ENCODE measurements at regions not wholly inside any gene's neighbourhood (a gene's known extent, or its start where the extent isn't known, plus 50 kb on each side); places are given as distances from the start of the nearest gene placed in this dataset.
"Not testable (repeated sequence)": the region's sequence is repeated elsewhere in the genome, so short reads cannot be mapped to it uniquely, and the experiment has no call there.

DNA sequence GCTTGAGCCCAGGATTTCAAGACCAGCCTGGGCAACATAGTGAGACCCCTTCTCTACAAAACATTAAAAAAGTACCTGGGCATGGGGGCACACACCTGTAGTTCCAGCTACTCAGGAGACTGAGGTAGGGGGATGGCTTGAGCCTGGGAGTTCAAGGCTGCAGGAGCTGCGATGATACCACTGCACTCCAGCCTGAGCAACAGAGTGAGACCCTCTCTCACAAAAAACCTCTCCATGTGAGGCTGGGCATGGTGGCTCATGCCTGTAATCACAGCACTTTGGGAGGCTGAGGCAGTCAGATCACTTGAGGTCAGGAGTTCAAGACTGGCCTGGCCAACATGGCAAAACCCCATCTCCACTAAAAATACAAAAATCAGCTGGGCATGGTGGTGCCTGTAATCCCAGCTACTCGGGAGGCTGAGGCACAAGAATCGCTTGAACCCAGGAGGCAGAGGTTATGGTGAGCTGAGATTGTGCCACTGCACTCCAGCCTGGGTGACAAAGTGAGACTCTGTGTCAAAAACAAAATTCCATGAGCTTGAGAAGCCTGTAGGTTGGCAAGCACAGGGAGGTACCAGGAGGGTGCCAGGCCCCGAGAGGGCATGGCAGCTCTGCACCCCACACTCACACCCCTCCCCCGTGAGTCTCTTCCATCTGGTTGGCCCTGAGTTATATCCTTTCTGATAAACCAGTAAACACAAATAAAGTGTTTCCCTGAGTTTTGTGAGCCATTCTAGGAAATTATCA, 88.8 kb downstream of the KCNJ18 start:
- BruUV-seq (replicated peaks); H4K5ac ChIP-seq (ENCODE audit: low read depth, low read length); H3K9ac ChIP-seq (ENCODE audit: low read depth, low read length); H2AK5ac ChIP-seq (ENCODE audit: low read depth, low read length); H2BK5ac ChIP-seq (ENCODE audit: low read depth, low read length, poor library complexity, severe bottlenecking); H4K20me1 ChIP-seq (ENCODE audit: insufficient read depth, low read length); H4K91ac ChIP-seq (ENCODE audit: insufficient read depth, low read depth, low read length); POLR2A ChIA-PET (ENCODE audit: unreplicated experiment); H3K4me1 ChIP-seq (ENCODE audit: control insufficient read depth, insufficient read depth, low read length); DNase-seq; H2AK9ac ChIP-seq (replicated peaks; ENCODE audit: low read depth, low read length, poor library complexity); H3K4me2 ChIP-seq (ENCODE audit: low read depth, low read length); H3K18ac ChIP-seq (ENCODE audit: low read depth, low read length); H2BK15ac ChIP-seq (ENCODE audit: low read depth, low read length); H3K23ac ChIP-seq (ENCODE audit: low read depth, low read length); H3K9me3 ChIP-seq (ENCODE audit: control insufficient read depth, insufficient read depth, low read length); H4K8ac ChIP-seq (ENCODE audit: low read depth in 2 of 2, low read length in 2 of 2); ATAC-seq (ENCODE audit: low read depth); H3K27me3 ChIP-seq (ENCODE audit: control insufficient read depth, insufficient read depth, low read length); H3K36me3 ChIP-seq (ENCODE audit: control insufficient read depth, insufficient read depth, low read length); H3K9me1 ChIP-seq (ENCODE audit: insufficient read depth, low read length); dilution Hi-C loops (cut with HindIII; ENCODE audit: low sequenced_read_pairs, unreplicated experiment); H2AFZ ChIP-seq (replicated peaks; ENCODE audit: low read length, poor library complexity); H3K56ac ChIP-seq (ENCODE audit: extremely low read depth, insufficient read depth, low read length); H3K79me1 ChIP-seq (ENCODE audit: low read depth in 1 of 2, low read length in 2 of 2); intact Hi-C loops (cut with micrococcal nuclease); H2BK120ac ChIP-seq (ENCODE audit: low read depth, low read length); H2BK20ac ChIP-seq (ENCODE audit: low read depth, low read length); CTCF ChIA-PET; H3K14ac ChIP-seq (replicated peaks; ENCODE audit: low read depth, low read length); H3K4ac ChIP-seq (ENCODE audit: low read depth, low read length); H3K27ac ChIP-seq (ENCODE audit: insufficient read depth, low read length); H3K4me3 ChIP-seq (ENCODE audit: insufficient read depth, low read depth, low read length): not testable (repeated sequence)
- in situ Hi-C loops (cut with MboI; ENCODE audit: low sequenced_read_pairs): loop anchor here (25.0 kb wide), 1 partner anchor 469 kb away; no protein-coding TSS in a partner anchor
- WGBS, 2 experiments (ENCODE audit: extremely low coverage in 2 of 2, insufficient read length in 1 of 2): 15% methylated on average over 2 of the region's 5 CpGs; no CpG with 5 or more reads in 1 of the 2 experiments

DNA sequence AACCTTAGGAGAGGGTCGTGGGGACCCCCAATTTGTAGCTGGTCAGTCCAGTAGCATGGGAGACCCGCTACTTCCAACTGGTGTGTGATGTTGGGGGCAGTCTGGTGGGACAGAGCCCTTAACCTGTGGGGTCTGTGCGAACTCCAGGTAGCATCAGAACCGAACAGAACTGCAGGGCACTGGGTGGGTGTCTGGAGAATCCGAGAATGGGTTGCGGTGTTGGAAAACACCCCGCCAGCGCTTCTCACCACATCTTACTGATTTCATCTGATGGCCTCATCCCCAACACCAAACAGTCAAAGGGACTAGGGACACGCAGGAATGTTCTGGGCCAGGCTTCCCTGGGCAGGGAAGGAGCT, 89.3 kb downstream of the KCNJ18 start:
- H4K91ac ChIP-seq (ENCODE audit: insufficient read depth, low read depth, low read length); H3K4me1 ChIP-seq (ENCODE audit: control insufficient read depth, insufficient read depth, low read length); H3K23ac ChIP-seq (ENCODE audit: low read depth, low read length); H3K56ac ChIP-seq (ENCODE audit: extremely low read depth, insufficient read depth, low read length); H3K4me2 ChIP-seq (ENCODE audit: low read depth, low read length); DNase-seq; H3K18ac ChIP-seq (ENCODE audit: low read depth, low read length); H2AFZ ChIP-seq (replicated peaks; ENCODE audit: low read length, poor library complexity); H4K20me1 ChIP-seq (ENCODE audit: insufficient read depth, low read length); H4K5ac ChIP-seq (ENCODE audit: low read depth, low read length); ATAC-seq (ENCODE audit: low read depth); H3K79me1 ChIP-seq (ENCODE audit: low read depth in 1 of 2, low read length in 2 of 2); H4K8ac ChIP-seq (ENCODE audit: low read depth in 2 of 2, low read length in 2 of 2); H3K36me3 ChIP-seq (ENCODE audit: control insufficient read depth, insufficient read depth, low read length); POLR2A ChIA-PET (ENCODE audit: unreplicated experiment); H3K27ac ChIP-seq (ENCODE audit: insufficient read depth, low read length); H2BK5ac ChIP-seq (ENCODE audit: low read depth, low read length, poor library complexity, severe bottlenecking); intact Hi-C loops (cut with micrococcal nuclease); BruUV-seq (replicated peaks); H3K27me3 ChIP-seq (ENCODE audit: control insufficient read depth, insufficient read depth, low read length); H3K9me1 ChIP-seq (ENCODE audit: insufficient read depth, low read length); H2AK9ac ChIP-seq (replicated peaks; ENCODE audit: low read depth, low read length, poor library complexity); H2AK5ac ChIP-seq (ENCODE audit: low read depth, low read length); H3K4me3 ChIP-seq (ENCODE audit: insufficient read depth, low read depth, low read length); H2BK15ac ChIP-seq (ENCODE audit: low read depth, low read length); H3K4ac ChIP-seq (ENCODE audit: low read depth, low read length); dilution Hi-C loops (cut with HindIII; ENCODE audit: low sequenced_read_pairs, unreplicated experiment); H2BK20ac ChIP-seq (ENCODE audit: low read depth, low read length); H2BK120ac ChIP-seq (ENCODE audit: low read depth, low read length); H3K14ac ChIP-seq (replicated peaks; ENCODE audit: low read depth, low read length); H3K9me3 ChIP-seq (ENCODE audit: control insufficient read depth, insufficient read depth, low read length); H3K9ac ChIP-seq (ENCODE audit: low read depth, low read length); CTCF ChIA-PET: not testable (repeated sequence)
- WGBS, 2 experiments (ENCODE audit: extremely low coverage in 2 of 2, insufficient read length in 1 of 2): no CpG with 5 or more reads among the region's 9 CpGs
- in situ Hi-C loops (cut with MboI; ENCODE audit: low sequenced_read_pairs): loop anchor here (25.0 kb wide), 1 partner anchor 469 kb away; no protein-coding TSS in a partner anchor

Data from IMR-90 (cell line).